Sigmoid colon (tissue), 4 donors: ENCODE measurements at regions not wholly inside any gene's neighbourhood (a gene's known extent, or its start where the extent isn't known, plus 50 kb on each side); places are given as distances from the start of the nearest gene placed in this dataset.

Source experiments
- EP300 ChIP-seq, 4 donors: sonication (generic); formaldehyde crosslinking; IDR thresholded peaks; one replicate each; pipeline ENCODE4 v1.6.1; 2017; ENCODE audit warnings: antibody characterized with exemption in 4 of 4
- POLR2A ChIP-seq, 2 donors: fragments of 450-650 bp; IDR thresholded peaks; one replicate each; pipeline ENCODE4 v1.6.1; 2016; ENCODE audit warnings: antibody characterized with exemption in 2 of 2, mild to moderate bottlenecking in 2 of 2, moderate library complexity in 2 of 2
- POLR2AphosphoS5 ChIP-seq, 4 donors: sonication (generic); formaldehyde crosslinking; IDR thresholded peaks; one replicate each; pipeline ENCODE4 v1.6.1; 2017; ENCODE audit warnings: antibody characterized with exemption in 4 of 4
- TF ChIP-seq, protein P1 (sequence below), 4 experiments: fragments of 450-650 bp in 3 of 4; fragments of 200-600 bp in 1 of 4; IDR thresholded peaks; one replicate each; pipeline ENCODE4 v1.5.1; 2016 to 2019; ENCODE audit warnings: antibody characterized with exemption in 4 of 4, mild to moderate bottlenecking in 3 of 4, moderate library complexity in 2 of 4

DNA sequence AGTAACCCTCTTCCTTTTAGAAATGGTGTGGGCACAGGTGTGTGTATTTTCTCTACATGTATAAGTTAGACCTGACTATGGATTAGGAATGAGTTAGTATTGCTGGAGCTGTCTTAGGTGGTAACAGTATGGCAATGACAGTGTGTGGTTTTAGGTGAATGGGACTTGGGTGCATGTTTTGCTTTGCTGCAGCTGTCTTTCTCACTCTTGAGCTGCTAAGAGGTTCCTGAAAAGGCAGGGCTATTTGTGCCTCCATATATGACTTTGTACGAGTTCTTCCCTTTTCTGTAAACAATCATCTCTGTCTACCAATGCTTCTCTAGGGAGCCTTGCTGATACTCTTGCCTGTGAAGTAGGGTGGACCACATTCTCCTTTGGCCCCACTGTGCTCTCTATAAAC, 234.8 kb upstream of the HHIP start:
- TF ChIP-seq, protein P1, sequence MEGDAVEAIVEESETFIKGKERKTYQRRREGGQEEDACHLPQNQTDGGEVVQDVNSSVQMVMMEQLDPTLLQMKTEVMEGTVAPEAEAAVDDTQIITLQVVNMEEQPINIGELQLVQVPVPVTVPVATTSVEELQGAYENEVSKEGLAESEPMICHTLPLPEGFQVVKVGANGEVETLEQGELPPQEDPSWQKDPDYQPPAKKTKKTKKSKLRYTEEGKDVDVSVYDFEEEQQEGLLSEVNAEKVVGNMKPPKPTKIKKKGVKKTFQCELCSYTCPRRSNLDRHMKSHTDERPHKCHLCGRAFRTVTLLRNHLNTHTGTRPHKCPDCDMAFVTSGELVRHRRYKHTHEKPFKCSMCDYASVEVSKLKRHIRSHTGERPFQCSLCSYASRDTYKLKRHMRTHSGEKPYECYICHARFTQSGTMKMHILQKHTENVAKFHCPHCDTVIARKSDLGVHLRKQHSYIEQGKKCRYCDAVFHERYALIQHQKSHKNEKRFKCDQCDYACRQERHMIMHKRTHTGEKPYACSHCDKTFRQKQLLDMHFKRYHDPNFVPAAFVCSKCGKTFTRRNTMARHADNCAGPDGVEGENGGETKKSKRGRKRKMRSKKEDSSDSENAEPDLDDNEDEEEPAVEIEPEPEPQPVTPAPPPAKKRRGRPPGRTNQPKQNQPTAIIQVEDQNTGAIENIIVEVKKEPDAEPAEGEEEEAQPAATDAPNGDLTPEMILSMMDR (IDR thresholded peaks at IDR 0.05) = no peak
- TF ChIP-seq POLR2AphosphoS5 (IDR thresholded peaks at IDR 0.05) (no peak), EP300 (IDR thresholded peaks at IDR 0.05) (no peak), POLR2A (IDR thresholded peaks at IDR 0.05) (no peak)
